Thoracic aorta (tissue), 2 donors: ENCODE measurements at regions not wholly inside any gene's neighbourhood (a gene's known extent, or its start where the extent isn't known, plus 50 kb on each side); places are given as distances from the start of the nearest gene placed in this dataset.
"Not testable (repeated sequence)": the region's sequence is repeated elsewhere in the genome, so short reads cannot be mapped to it uniquely, and the experiment has no call there.

Source experiments
- ATAC-seq: fragments of 150-250 bp; one replicate; pipeline ENCODE4 v1.8.0; 2017; ENCODE audit warnings: low read depth; ENCODE audit not compliant: insufficient number of reproducible peaks, low FRiP score
- DNase-seq: peaks from one replicate; pipeline ENCODE4 v3.0.0-alpha.2; 2020; ENCODE audit warnings: low spot score
- H3K27ac ChIP-seq, 2 donors: fragments of 200-600 bp; sonication (generic); 1 replicate in 1 of 2; 2 replicates in 1 of 2; pipeline ENCODE4 v1.5.1; 2016; ENCODE audit warnings: mild to moderate bottlenecking in 2 of 2, moderate library complexity in 2 of 2
- H3K27me3 ChIP-seq: fragments of 200-600 bp; sonication (generic); replicated peaks from 2 replicates; pipeline ENCODE4 v1.6.0; 2016; ENCODE audit warnings: mild to moderate bottlenecking; ENCODE audit not compliant: insufficient read depth
- H3K36me3 ChIP-seq: fragments of 200-600 bp; sonication (generic); one replicate; pipeline ENCODE4 v1.5.1; 2016
- H3K4me1 ChIP-seq, 2 donors: fragments of 200-600 bp; sonication (generic); 1 replicate in 1 of 2; 2 replicates in 1 of 2; pipeline versions ENCODE4 v1.5.1 to v1.6.0; 2016; ENCODE audit warnings: low read depth in 2 of 2, mild to moderate bottlenecking in 1 of 2; ENCODE audit not compliant: control insufficient read depth in 1 of 2
- H3K4me3 ChIP-seq: fragments of 200-600 bp; sonication (generic); 2 replicates; pipeline ENCODE4 v1.5.1; 2016; ENCODE audit warnings: mild to moderate bottlenecking
- H3K9me3 ChIP-seq: fragments of 200-600 bp; sonication (generic); 2 replicates; pipeline ENCODE4 v1.5.1; 2016
- TF ChIP-seq, protein P1 (sequence below): fragments of 200-600 bp; sonication (generic); IDR thresholded peaks from one replicate; pipeline ENCODE4 v1.5.1; 2019; ENCODE audit warnings: antibody characterized with exemption

DNA sequence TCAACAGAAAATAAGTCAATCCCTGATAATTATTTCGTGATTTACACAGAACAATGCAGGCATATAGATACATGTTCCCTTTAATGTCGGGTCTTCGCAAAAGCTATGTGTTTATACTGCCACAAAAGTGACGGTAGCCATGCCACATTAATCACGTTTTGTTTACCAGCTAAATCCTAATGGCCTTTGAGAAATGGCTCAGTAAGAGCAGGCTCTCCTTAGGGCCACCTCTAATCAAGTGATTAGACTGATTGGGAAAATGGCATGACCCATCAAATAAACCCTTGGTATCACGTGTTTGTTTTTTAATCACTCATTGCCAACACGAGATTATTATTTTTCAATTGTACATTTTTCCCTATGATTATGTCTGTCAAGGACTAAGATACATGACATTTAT, 102.0 kb upstream of the USP25 start:
- no peak for ATAC-seq
- TF ChIP-seq, protein P1, sequence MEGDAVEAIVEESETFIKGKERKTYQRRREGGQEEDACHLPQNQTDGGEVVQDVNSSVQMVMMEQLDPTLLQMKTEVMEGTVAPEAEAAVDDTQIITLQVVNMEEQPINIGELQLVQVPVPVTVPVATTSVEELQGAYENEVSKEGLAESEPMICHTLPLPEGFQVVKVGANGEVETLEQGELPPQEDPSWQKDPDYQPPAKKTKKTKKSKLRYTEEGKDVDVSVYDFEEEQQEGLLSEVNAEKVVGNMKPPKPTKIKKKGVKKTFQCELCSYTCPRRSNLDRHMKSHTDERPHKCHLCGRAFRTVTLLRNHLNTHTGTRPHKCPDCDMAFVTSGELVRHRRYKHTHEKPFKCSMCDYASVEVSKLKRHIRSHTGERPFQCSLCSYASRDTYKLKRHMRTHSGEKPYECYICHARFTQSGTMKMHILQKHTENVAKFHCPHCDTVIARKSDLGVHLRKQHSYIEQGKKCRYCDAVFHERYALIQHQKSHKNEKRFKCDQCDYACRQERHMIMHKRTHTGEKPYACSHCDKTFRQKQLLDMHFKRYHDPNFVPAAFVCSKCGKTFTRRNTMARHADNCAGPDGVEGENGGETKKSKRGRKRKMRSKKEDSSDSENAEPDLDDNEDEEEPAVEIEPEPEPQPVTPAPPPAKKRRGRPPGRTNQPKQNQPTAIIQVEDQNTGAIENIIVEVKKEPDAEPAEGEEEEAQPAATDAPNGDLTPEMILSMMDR, result no peak
- DNase-seq, result no peak

DNA sequence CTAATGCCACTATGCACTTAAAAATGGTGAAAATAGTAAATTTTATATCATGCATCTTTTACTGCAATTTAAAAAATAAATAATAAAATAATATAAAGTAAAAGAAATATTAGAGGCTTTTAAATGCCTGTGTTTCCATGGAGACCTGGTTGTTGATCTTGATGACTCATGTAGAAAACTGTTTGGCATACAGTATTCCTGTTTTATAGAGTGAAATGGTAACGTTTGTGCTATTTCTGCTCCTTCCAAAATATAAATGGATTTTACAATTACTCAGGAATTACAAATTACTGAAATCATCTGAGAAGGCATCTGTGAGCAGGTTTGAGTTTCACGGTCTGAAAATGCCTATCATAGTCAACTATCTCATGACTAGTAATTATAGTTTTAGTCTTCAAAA, 98.4 kb upstream of the USP25 start:
- no peaks in the 10 kb centered on the region for H3K36me3 ChIP-seq
- DNase-seq (no peak), ATAC-seq (no peak)
- H3K4me3 ChIP-seq, result no peak overlapping the region
- H3K9me3 ChIP-seq, result no peaks in the 10 kb centered on the region
- H3K4me1 ChIP-seq, result peaks cover 0 to 4% of the 10 kb centered on the region in 2 donors
- no peak overlapping the region for H3K27ac ChIP-seq
- TF ChIP-seq, protein P1, result no peak
- H3K27me3 ChIP-seq, result no peaks in the 10 kb centered on the region

More for the DNA sequence above, 102.0 kb upstream of the USP25 start:
- Histone ChIP-seq H3K27ac (no peak overlapping the region), H3K4me3 (no peak overlapping the region), H3K9me3 (no peaks in the 10 kb centered on the region), H3K27me3 (no peaks in the 10 kb centered on the region), H3K36me3 (no peaks in the 10 kb centered on the region), H3K4me1 (peaks cover 0 to 4% of the 10 kb centered on the region in 2 donors)

DNA sequence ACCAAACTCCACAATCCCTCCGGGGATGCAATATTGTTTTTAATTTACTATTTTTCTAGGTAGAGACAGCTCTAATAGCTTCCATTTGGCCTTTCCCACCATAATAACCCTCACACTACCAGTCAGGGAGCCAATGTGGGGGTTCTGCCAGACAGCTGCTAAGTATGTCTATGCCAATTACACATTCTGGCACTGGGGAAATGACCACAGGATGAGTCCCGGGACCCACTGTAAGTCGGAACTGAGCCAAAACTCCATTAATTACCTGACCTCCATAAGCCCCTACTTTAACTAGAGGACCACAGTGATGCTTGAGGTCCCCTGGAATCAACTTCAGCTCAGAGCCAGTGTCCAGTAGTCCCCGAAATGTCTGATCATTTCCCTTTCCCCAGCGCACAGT, 95.2 kb upstream of the USP25 start:
- not testable (repeated sequence) for H3K4me3 ChIP-seq, H3K9me3 ChIP-seq, ATAC-seq, H3K27ac ChIP-seq, H3K27me3 ChIP-seq, H3K4me1 ChIP-seq, H3K36me3 ChIP-seq, DNase-seq

DNA sequence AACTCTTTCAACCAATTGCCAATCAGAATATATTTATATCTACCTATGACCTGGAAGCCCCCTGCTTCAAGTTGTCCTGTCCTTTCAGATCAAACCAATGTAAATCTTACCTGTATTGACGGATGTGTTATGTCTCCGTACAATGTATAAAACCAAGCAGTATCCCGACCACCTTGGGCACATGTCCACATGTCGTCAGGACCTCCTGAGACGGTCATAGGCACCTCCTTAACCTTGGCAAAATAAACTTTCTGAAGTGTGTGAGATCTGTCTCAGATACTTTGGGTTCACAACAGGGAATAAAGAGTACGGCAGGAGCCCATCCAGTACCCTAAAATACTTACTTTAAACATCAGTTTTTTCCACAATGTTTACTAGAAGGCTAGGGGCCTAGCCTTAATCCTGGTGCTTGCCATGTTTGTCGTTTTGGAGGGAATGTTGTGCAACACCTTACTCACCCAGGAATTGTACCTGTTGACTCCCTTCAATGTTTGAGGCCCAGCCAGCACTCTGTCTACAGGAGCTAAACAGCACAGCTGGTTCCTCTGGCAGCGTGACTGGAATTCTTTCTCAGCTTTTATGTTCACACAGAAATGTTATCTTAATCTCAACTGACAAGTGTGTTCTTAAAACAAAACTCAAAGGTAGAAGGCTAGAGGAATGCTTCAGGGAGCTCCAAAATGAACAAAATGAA, 90.8 kb upstream of the USP25 start:
- no peak overlapping the region for H3K27ac ChIP-seq
- no peak for ATAC-seq
- no peaks in the 10 kb centered on the region for H3K27me3 ChIP-seq
- no peaks in the 10 kb centered on the region for H3K36me3 ChIP-seq
- no peak overlapping the region for H3K4me3 ChIP-seq
- DNase-seq, result no peak
- no peaks in the 10 kb centered on the region for H3K4me1 ChIP-seq
- TF ChIP-seq, protein P1, result no peak
- H3K9me3 ChIP-seq, result no peaks in the 10 kb centered on the region

DNA sequence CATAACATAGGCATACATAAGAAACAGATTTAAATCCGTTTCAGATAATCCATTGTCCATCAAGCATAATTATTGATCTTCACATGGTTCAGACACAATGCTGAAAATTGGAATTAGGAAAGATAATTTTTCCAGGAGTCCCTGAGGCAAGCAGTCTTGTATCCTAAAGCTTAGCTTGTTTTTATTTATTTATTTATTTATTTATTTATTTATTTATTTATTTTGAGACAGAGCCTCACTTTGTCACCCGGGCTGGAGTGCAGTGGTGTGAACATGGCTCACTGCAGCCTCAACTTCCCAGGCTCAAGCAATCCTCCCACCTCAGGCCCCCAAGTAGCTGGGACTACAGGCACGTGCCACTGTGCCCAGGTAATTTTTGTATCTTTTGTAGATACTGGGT, 89.7 kb upstream of the USP25 start:
- H3K36me3 ChIP-seq, H3K27me3 ChIP-seq, ATAC-seq, H3K4me3 ChIP-seq, DNase-seq, H3K9me3 ChIP-seq, H3K4me1 ChIP-seq, H3K27ac ChIP-seq: not testable (repeated sequence)

DNA sequence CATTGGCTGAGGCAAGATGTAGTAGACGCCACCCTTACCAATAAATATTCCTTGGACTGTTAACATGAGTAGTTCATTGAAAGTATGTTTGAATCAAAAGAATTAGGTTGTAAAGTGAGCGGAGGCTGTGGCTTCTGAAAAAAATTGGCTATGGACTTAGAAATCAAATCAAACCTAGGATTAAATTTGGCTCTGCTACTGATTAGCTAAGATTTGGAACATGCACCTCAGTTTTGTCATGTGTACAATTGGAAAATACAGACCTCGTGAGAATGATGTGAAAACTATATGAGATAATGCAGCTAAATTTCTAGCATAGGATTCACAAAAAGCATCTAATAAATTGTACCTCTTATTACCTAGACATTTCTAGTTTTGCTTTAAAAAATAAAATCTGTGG, 85.3 kb upstream of the USP25 start:
- no peak for DNase-seq

More for the DNA sequence above, 85.3 kb upstream of the USP25 start:
- H3K27me3 ChIP-seq, result no peaks in the 10 kb centered on the region
- no peaks in the 10 kb centered on the region for H3K9me3 ChIP-seq
- no peaks in the 10 kb centered on the region for H3K36me3 ChIP-seq
- no peak overlapping the region for H3K27ac ChIP-seq
- no peaks in the 10 kb centered on the region for H3K4me1 ChIP-seq
- no peak for ATAC-seq
- H3K4me3 ChIP-seq, result no peak overlapping the region
- TF ChIP-seq, protein P1, result no peak
